Muscle of arm (tissue), 1 donor: ENCODE measurements at regions not wholly inside any gene's neighbourhood (a gene's known extent, or its start where the extent isn't known, plus 50 kb on each side); places are given as distances from the start of the nearest gene placed in this dataset.

ENCODE experiments used
- DNase-seq: peaks from one replicate; pipeline ENCODE4 v3.0.0-alpha.2; 2013

DNA sequence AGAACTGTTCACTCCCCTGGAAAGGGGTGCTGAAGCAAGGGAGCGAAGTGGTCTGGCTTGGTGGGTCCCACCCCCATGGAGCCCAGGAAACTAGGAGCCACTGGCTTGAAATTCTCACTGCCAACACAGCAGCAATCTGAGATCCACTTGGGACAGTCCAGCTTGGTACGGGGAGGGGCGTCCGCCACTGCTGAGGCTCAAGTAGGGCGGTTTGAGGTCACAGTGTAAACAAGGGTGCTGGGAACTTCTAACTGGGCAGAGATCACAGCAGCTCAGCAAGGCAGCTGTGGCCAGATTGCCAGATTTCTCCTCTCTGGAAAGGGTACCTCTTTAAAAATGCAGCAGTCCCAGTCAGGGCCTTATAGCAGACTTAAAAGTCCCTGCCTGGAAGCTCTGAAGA is 53.9 kb upstream of the GALNTL6 start:
- DNase-seq = no peak

DNA sequence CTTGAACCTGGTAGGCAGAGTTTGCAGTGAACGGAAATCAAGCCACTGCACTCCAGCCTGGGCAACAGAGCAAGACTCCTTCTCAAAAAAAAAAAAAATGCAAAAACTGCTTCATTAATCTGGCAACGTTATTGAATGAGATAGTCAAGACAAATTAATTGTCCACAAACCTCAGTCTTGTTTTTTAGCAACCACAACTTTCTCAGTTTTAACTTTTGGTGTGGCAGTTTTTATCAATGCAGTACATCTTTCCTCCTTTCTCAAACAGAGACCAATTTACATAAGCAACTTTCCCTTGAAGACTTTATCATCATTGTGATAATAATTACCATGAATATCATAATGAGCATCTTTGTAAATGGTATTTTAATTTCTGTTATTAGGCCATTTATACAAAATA is 61.7 kb upstream of the GALNTL6 start:
- no peak for DNase-seq

DNA sequence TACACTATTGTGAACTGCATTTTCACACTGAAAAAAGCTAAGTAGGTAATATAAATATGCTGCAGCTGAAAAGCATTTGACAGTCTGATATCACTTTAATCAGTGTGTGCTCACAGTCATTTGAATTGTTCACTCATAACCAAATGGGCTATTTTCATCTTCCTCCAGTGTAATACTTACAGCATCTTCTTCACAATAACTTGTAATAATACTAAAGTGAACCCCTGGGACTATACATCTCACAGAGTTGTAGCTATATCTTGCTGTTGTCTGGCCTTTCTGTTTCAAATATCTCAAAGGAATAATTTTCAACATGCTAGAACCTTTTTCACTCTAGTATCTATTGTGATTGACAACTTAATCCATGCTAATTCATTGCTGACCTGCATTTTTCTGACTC is 66.8 kb upstream of the GALNTL6 start:
- DNase-seq = no peak

DNA sequence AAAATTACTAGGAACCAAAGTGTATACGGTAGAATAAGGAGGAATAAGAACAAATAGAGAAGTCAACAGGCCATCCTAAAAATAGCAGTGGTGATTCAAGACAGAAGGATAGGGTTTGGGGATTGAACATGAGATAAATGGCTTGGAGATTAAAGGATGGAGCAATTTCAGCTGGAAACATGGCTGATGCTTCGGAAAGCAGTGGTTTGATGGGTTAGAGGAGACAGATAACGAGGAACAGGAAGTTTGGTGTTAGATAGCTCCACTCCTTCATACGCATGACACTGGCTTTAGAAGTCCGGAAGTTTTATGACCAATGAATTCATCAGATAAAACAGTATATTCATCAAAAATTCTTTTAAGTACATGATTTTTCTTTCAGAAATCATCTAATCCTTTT is 70.8 kb upstream of the GALNTL6 start:
- DNase-seq = no peak

DNA sequence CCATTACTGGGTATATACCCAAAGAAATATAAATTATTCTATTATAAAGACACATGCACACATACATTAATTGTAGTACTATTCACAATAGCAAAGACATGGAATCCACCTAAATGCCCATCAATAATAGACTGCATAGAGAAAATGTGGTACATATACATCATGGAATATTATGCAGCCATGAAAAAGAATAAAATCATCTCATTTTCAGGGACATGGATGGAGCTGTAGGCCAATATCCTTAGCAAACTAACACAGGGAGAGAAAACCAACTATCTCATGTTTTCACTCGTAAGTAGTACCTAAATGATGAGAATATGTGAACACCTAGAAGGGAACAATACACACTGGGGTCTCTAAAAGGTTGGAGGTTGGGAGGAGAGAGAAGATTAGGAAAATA is 86.0 kb upstream of the GALNTL6 start:
- DNase-seq = no peak

DNA sequence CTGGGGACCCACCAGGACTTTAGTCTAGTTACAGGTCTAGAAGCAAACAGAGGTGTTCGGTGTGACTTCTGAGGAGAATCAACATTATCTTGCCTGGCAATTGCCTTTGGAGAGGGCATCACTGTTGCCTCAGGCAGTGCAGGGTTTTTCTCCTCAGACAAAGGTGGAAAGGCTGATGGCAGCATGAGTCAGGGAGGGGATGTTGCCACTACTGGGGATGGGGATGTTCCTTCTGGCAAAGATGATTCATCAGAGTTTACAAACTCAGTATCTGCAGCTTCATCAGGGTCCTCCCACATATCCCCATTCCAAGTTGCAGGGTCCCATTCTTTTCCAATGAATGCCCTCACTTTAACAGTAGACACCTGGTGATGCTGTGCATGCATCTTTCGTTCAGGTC is 91.3 kb upstream of the GALNTL6 start:
- DNase-seq = no peak

DNA sequence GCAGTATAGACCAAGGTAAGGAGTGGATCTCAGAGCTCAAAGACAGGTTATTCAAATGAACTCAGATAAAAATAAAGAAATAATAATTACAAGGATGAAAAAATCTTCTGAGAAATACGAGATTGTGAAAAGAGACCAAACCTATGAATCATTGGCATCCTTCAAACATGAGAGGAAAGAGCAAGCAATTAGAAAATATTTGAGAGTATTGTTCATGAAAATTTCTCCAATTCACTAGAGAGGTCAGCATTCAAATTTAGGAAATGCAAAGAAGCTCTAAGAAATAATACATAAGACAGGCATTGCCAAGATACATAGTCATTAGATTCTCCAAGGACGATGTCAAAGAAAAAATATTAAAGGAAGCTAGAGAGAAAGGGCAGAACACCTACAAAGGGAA is 93.5 kb upstream of the GALNTL6 start:
- no peak for DNase-seq

DNA sequence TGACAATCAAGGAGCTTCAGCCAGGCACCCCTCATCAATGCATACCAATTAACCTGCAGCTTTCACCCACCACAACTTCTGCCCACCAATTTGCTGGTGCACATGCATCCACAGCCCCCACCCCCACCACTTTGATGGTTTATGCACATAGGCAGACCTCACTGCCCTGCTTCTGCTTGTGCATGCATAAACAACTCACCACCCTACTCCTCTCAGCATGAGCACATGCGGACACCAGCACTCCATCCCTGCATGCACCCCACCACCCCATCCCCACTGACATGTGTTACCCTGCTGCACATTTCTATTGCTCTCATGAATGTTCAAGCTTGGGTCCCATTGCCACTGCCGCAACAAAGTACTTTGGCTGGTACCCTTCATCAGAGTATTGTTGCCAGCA is 94.5 kb upstream of the GALNTL6 start:
- no peak for DNase-seq

DNA sequence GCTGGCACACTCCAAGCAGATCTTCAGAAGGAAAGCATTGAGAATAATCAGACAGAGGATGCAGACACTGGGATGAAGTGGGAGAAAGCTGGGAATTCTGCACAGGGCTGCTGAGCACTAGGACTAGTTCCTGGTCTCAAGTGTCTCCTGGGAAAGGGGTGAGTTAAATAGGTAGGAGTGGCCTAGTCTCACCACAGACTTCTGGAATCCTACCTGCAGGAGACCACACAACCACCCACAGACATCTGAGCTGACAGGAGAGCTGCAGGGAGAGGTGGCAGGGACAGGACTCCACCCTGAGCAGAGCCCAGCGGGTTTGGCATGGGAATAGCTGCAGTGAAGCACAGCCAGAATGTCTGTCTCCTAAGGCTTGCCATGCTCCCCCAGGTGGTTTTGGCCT is 95.1 kb upstream of the GALNTL6 start:
- DNase-seq = no peak

DNA sequence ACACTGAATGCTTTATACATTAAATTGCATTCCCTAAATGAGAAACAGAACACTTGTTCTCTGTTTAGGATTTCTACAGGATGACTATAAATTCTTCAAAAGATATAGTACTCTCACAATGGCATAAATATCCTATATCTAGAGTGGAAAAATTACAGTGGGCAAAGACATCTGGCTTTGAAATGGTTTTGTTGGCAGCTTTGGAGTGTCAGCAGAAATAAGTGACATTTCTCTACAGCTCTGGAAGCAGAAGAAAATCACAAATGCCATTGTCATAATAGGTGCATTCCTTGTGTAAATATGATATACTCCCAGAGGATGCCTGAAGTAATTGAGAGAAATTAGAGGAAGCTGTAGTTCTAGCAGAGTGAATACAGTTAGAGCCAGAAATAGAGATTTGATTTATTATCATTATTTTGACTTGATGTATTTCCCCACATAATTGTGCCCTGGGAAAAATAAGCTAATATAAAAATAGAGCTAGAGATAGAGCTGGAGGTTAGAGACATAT is 95.9 kb upstream of the GALNTL6 start:
- DNase-seq = no peak

DNA sequence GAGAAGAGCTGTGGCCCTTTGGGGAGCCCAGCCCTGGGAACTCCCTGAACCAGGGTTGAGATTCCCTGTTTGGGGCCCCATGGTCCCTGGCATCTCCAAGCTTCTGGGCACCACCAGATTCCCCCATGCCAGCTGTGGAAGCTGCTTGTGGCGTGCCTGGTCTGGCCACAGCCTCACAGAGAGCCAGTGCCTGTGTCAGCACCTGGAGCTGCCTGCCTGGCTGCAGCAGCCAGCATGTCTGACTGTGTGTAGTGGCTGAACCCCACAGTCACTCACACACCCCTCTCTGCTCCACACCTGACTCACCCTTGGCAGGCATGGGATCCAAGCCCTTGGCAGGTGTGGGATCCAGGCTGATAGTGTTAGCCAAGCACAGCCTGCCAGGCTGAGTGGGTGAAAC is 97.2 kb upstream of the GALNTL6 start:
- DNase-seq = no peak

DNA sequence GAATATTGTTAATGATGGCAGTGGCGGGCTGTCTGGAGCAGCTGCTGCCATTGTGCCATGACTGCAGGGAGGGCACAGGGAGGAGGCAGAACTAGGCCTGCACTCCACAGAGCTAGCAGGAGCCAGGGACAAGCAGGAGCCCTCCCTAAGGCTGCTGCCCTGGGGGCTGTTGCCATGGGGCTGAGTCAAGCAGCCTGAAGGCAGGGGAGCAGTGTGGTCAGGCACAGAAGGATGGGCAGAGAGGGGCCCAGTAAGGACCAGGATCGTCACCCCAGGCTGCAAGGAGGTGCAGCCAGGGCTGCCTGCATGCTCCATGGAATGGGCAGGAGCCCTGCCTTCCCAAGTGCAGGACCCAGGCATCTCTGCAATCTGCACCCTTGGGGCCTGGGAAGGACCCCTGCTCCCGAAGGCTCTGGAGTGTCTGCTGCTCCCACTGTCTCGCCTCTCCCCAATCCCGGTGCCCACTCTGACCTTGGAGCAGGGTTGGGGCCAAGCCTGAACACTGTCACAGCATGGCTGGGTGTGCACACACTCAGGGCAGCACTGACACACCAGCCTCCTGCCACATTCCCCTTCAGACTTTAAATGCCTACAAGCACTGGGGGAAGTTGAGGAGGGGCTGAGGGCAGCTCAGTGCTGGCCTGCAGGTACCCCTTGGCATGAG is 98.3 kb upstream of the GALNTL6 start:
- no peak for DNase-seq

DNA sequence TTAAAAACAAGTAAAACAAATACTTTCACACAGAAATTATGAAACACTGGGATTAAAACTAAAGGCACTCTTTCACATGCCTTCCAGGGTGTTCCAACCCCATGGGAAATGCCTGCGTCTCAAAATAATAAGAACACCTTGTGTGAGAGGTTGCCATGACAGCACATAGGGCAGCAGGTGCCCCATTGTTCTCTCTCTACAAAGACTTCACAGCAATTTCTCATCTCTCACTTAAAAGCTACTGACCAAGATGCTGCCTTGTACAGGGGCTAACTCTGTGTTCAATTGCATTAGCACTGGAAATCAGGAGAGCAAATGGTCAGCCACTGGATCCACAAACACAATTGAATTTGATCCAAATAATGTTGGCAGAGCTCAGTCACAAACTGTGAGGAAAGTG is 102.5 kb upstream of the GALNTL6 start:
- no peak for DNase-seq

DNA sequence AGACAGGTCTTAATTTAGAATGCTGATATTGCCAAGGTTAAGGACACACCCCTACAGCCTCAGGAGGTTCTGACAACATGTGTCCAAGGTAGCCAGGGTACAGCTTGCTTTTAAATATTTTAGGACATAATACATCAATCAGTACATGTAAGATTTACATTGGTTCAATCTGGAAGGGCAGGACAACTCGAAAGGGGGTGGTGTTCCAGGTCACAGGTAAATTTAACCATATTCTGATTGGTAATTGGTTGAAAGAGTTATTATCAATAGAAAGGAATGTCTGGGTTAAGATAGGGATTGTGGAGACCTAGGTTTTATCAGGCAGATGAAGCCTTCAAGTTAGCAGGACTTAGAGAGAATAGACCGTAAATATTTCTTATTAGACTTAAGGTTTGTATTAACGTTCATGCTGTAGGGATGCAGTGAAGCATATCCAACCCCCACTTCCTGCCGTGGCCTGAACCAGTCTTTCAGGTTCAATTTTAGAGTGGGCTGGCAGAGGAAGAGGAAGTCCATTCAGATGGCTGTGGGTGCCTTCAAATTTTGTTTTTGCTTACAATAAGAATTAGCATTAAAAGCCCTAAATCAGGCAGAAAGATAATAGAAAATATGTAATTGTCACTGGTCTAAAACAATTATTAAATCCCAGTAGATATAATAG is 136.5 kb upstream of the GALNTL6 start:
- DNase-seq = no peak

DNA sequence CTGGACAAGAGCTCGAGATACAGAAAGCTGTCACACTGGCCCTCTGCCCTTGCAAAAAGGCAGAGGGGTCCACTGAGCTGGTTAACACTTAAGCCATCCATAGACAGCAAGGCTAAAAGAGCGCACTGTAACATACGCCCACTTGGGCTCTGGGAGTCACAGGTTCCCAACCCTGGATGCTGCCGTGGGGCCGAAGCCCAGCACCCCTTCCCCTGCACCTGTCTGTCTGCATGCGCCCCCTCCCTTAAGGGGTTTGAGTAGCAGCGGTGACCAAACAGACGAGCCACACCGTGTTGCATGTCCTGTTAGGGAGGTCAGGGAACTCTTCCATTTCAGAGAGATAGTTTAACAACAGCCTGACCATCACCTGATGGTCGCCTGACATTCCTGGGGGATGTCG is 138.4 kb upstream of the GALNTL6 start:
- no peak for DNase-seq

DNA sequence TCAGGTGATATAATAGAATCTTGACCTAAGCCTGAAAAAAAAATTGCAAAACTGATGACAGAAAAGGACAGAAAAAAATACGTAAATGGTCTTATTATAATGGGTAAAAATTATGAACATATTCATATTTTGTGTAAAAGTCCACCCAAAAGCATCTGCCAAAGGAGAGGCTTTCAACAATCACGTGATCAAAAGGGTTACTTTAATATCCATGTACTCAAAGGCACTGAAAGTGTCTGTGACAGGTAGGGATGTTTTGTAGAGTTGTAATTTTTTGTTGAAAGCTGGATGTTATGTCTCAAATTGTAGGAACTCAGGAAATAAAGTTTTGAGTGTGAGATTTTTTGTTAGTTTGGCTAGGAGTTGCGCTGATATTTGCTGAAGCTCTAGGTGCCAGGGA is 144.8 kb upstream of the GALNTL6 start:
- no peak for DNase-seq

DNA sequence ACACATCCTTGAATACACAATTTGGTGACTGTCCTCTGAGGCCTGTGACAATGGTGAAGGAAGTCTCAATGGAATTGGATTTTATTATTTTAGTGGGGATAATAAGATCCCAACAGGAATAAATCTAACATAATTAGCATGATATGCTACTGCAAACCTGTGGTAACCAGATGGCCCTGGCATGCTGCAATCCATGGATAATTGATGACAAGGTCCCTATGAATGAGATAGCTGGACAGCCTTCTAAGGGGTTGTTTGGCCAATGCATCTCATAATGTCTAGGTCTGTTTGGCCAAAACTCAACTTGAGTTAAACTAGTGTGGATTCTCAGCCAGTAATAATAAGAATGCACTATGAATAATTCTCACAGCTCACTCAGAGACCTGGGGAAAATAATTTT is 145.3 kb upstream of the GALNTL6 start:
- no peak for DNase-seq

DNA sequence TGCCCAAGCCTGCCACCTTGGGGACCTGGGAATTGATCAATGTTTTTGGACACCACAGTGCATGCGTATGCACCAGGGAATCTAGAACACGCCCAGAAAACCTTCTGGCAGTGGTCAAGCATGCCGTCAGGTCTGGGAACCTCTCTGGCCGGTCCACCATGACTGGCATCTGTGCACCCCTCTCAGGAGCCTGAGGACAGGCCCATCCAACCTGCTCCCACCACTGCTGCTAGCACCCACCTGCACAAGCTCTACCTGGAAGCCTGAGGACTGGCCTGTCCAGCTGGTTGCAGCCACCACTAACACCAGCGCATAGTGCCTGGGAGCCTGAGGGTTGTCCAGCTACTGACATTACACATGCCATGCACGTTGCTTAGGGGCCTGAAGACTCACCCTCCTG is 162.1 kb upstream of the GALNTL6 start:
- DNase-seq = no peak

DNA sequence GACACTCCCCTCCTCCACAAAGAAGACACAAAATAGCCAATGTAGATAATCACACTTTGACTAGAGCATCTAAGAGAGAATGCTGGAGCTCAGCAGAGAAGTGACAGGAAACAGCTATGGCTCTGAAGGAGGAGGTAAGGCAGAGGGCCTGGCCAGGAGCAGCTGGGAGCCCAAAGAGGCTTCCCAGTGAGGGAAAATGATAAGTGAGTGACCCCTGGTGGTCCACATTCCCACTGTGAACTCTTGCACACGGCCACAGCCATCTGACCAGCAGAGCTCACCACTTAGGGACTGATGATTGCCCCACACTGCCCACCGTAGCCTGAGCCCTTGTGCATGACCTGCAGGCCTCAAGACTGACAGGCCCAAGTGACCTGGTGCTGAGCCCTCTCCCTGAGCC is 162.7 kb upstream of the GALNTL6 start:
- no peak for DNase-seq

DNA sequence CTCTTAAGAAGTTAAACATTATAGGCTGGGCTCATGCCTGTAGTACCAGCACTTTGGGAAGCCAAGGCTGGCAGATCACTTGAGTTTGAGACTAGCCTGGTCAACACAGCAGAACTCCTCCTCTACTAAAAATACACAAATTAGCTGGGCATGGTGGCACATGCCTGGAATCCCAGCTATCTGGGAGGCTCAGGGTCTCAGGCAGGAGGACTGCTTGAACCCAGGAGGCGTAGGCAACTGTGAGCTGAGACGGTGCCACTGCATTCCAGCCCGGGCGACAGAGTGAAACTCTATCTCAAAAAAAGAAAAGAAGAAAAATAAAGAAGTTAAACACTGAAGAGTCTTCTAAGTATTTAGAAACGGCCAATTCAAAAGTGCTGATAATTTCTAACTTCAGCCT is 164.3 kb upstream of the GALNTL6 start:
- DNase-seq = no peak

DNA sequence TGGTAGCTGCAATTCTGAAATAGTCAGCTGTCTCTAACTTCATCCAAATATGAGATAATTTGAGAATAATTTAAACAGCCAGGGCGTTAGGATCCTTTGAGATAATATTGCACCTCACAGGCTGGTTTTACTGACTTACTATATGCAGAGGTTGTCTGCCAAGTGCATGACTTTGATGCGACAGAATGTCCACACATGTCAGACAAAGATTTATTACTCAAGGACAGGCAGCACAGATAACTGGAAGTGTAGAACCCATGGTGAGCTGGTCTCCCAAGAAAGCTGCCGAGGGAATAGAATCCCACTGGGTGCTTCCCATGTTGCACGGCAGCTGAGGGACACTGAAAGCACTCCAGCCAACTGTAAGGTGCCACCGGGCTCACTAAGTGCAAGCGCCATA is 166.2 kb upstream of the GALNTL6 start:
- no peak for DNase-seq

DNA sequence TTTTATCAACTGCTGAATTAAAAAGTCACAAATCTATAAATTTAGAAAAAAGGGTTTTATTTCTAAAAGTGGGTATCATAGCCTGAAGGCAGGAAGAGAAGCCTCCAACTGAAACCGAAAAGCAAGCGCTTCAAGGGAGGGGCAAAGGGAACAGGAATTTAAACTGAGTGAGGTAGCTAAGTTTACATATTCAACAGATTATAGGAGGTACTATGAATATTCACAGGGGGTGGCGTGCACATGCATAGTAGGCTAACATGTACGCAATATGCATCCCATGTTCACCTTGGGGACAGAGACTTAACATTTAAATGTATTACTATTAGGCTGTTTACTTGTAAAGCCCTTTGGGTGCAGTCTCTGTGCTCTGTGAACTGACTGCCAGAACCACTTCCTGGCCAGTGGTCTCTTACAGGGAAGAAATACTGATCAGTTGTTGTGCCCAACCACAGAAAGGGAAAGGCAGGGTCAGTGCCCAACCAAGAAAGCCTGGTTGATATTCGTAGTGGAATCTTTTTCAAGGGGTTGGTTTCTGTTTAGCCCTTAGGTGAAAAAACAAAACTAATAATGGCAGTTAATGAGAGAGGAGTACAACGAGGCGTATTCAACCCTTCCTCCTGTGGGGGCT is 168.7 kb upstream of the GALNTL6 start:
- no peak for DNase-seq

DNA sequence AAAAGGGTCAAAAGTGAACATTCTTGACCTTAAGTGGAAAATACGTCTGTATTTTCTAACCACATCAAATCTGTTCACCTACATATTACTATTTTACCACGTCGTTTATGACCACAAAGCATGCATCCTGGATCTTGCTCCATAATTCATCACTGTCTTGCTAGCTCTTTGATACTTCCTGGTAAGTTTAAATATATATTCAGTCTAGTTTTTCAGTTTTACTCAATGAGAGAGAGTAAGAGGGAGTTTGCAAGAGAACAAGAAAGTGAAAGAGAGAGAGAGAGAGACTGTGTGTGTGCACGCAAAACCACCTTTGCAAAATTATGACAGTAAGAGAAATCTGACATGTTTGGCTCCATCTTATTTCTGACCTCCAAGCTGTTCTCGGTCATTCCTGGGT is 173.7 kb upstream of the GALNTL6 start:
- no peak for DNase-seq

DNA sequence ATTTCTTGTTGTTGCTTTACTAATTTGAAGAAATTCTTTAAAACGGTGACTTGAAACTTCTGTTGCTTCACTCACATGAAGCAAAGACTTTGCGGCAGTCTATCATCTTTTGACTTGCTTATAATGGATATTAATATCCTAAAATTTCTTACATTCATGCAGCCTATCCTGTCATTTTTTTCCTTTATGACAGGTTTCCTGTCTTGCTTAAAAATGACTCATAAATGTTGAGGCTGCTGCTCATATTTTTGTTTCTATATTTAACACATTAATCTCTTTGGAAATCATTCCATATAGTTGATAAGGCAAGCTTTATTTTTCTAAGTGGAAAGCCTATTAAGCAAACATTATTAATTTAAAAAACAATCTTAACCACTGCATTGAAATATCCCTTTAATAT is 176.6 kb upstream of the GALNTL6 start:
- DNase-seq = no peak
